Upper lobe of left lung (tissue), 6 donors: ENCODE measurements at regions not wholly inside any gene's neighbourhood (a gene's known extent, or its start where the extent isn't known, plus 50 kb on each side); places are given as distances from the start of the nearest gene placed in this dataset.

Experiments
- ATAC-seq, 2 donors: fragments of 200-7000 bp; cut with Tn5 transposase; one replicate each; pipeline ENCODE4 v1.9.1; 2022; ENCODE audit warnings: mild to moderate bottlenecking in 2 of 2, moderate library complexity in 2 of 2; ENCODE audit not compliant: low FRiP score in 2 of 2
- DNase-seq, 2 donors: peaks; one replicate each; pipeline ENCODE4 v3.0.0-alpha.2; 2019 to 2020
- H3K27ac ChIP-seq, 4 donors: fragments of 200-600 bp; sonication (generic); one replicate each; pipeline ENCODE4 v1.5.1; 2016 to 2019
- H3K27me3 ChIP-seq, 4 donors: fragments of 200-600 bp; sonication (generic); one replicate each; pipeline ENCODE4 v1.5.1; 2017 to 2019
- H3K36me3 ChIP-seq, 4 donors: fragments of 200-600 bp; sonication (generic); one replicate each; pipeline ENCODE4 v1.5.1; 2016 to 2019
- H3K4me1 ChIP-seq, 4 donors: fragments of 200-600 bp; sonication (generic); one replicate each; pipeline ENCODE4 v1.5.1; 2018 to 2019
- H3K4me3 ChIP-seq, 4 donors: fragments of 200-600 bp; sonication (generic); one replicate each; pipeline ENCODE4 v1.5.1; 2017 to 2019; ENCODE audit warnings: mild to moderate bottlenecking in 2 of 4, moderate library complexity in 1 of 4
- H3K9me3 ChIP-seq, 4 donors: fragments of 200-600 bp; sonication (generic); one replicate each; pipeline ENCODE4 v1.5.1; 2018 to 2019
- EP300 ChIP-seq, 4 donors: sonication (generic); formaldehyde crosslinking; IDR thresholded peaks; one replicate each; pipeline ENCODE4 v1.5.1; 2017; ENCODE audit warnings: antibody characterized with exemption in 4 of 4, control low read depth in 2 of 4
- POLR2A ChIP-seq, 4 donors: fragments of 450-650 bp; IDR thresholded peaks; one replicate each; pipeline ENCODE4 v1.5.1; 2016 to 2017; ENCODE audit warnings: antibody characterized with exemption in 4 of 4, mild to moderate bottlenecking in 2 of 4
- POLR2AphosphoS5 ChIP-seq, 2 donors: sonication (generic); formaldehyde crosslinking; IDR thresholded peaks; one replicate each; pipeline ENCODE4 v1.5.1; 2017; ENCODE audit warnings: antibody characterized with exemption in 2 of 2
- WGBS, 2 donors: methylation state at CpG; one replicate each; pipeline ENCODE4 v1.1.5; 2017 to 2018; 5-methylcytosine and 5-hydroxymethylcytosine counted together
- TF ChIP-seq, protein P1 (sequence below), 6 experiments: fragments of 450-650 bp in 4 of 6; fragments of 200-600 bp in 2 of 6; sonication (generic) in 2 of 6; IDR thresholded peaks; one replicate each; pipeline ENCODE4 v1.5.1; 2016 to 2019; ENCODE audit warnings: antibody characterized with exemption in 6 of 6
- donor health status: DM: no; HTN: no; CAD: no; lungs with moderate emphysema.
- donor health status: DM: no; HTN: yes; CAD: no; lungs with severe emphysema.

DNA sequence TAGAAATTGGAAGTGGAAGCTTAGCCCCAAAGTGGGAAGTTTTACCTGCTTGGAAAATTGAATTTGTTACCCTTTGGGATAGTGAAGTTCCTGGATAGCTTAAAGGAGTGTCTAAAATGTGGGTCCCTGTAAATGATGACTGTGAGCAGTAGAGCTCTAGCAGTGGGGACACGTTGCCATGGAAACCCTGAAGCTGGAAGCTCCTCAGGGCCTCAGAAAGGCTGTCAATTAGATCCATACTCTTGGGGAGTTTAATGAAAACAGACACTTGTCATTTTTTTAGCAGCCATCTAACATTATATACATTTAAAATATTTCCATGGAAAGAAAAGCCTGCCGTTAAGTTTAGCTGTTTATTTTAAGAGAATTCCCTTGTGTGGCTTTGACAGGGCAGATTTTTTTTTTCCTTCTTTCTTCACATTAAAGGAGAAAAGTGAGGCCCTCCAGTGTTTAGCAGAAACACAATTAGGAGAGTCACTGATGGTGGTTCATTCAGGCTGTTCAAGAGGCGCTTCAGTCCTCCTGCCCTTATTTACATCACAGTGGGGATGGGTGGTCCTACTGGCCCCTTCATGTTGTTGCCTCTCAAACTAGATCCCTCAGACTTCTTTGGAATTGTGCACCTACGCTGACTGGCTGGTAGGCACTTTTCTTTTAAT is 518.4 kb downstream of the CCSER2 start:
- H3K27ac ChIP-seq: no peak overlapping the region
- 73% methylated on average over 4 of the region's 4 CpGs for WGBS, 2 donors
- DNase-seq (no peak), ATAC-seq (no peak)
- no peaks in the 10 kb centered on the region for H3K27me3 ChIP-seq
- TF ChIP-seq POLR2AphosphoS5 (IDR thresholded peaks at IDR 0.05): no peak
- no peak for TF ChIP-seq EP300 (IDR thresholded peaks at IDR 0.05)
- TF ChIP-seq, protein P1, sequence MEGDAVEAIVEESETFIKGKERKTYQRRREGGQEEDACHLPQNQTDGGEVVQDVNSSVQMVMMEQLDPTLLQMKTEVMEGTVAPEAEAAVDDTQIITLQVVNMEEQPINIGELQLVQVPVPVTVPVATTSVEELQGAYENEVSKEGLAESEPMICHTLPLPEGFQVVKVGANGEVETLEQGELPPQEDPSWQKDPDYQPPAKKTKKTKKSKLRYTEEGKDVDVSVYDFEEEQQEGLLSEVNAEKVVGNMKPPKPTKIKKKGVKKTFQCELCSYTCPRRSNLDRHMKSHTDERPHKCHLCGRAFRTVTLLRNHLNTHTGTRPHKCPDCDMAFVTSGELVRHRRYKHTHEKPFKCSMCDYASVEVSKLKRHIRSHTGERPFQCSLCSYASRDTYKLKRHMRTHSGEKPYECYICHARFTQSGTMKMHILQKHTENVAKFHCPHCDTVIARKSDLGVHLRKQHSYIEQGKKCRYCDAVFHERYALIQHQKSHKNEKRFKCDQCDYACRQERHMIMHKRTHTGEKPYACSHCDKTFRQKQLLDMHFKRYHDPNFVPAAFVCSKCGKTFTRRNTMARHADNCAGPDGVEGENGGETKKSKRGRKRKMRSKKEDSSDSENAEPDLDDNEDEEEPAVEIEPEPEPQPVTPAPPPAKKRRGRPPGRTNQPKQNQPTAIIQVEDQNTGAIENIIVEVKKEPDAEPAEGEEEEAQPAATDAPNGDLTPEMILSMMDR (IDR thresholded peaks at IDR 0.05): no peak
- TF ChIP-seq POLR2A (IDR thresholded peaks at IDR 0.05): no peak
- no peaks in the 10 kb centered on the region for H3K9me3 ChIP-seq
- no peaks in the 10 kb centered on the region for H3K4me1 ChIP-seq
- H3K4me3 ChIP-seq: no peak overlapping the region
- no peaks in the 10 kb centered on the region for H3K36me3 ChIP-seq

DNA sequence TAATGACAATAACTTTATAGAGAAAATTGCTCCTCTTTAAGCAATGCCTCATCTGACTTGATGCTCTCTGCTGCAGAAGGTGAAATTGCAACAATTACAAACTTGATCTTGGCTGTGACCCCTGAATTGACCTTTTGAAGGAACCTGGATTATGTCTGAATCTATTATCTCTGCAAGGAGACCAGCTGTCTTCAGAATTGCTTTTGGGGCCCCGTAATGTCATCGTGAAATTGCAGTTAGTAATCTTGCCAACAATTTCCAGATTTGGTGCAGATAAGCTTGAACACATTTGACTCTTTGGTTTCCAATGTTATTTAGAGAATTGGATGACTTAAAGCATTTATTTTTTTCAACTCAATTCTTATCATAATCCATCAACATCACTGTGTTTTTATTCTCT is 520.6 kb downstream of the CCSER2 start:
- Histone ChIP-seq H3K27ac (no peak overlapping the region), H3K36me3 (no peaks in the 10 kb centered on the region), H3K9me3 (no peaks in the 10 kb centered on the region), H3K4me3 (no peak overlapping the region), H3K27me3 (no peaks in the 10 kb centered on the region), H3K4me1 (no peaks in the 10 kb centered on the region)
- 60 to 70% methylated on average over 2 of the region's 2 CpGs for WGBS, 2 donors
- ATAC-seq: no peak
- DNase-seq: no peak
- TF ChIP-seq, protein P1 (IDR thresholded peaks at IDR 0.05): no peak
- TF ChIP-seq POLR2AphosphoS5 (IDR thresholded peaks at IDR 0.05) (no peak), EP300 (IDR thresholded peaks at IDR 0.05) (no peak), POLR2A (IDR thresholded peaks at IDR 0.05) (no peak)

DNA sequence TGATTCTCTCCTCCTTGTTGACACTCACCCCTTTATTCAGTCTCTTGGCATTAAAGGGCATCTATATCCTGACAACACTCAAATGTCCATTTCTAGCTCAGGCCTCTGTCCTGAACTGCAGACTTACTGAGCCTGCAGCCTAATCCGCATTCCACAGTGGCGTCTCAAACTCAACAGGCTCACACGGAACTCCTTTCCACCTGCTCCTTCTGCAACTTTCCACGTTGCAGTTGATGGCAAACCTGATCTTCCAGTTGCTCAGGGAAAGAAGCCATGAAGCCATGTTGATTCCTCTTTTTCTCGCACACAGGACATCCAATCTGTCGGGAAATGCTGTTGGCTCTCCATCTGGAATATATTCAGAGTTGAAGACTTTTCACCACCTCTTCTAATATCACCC is 522.4 kb downstream of the CCSER2 start:
- H3K9me3 ChIP-seq: no peaks in the 10 kb centered on the region
- no peak for TF ChIP-seq POLR2A (IDR thresholded peaks at IDR 0.05)
- no peak for TF ChIP-seq POLR2AphosphoS5 (IDR thresholded peaks at IDR 0.05)
- TF ChIP-seq, protein P1 (IDR thresholded peaks at IDR 0.05): no peak
- no peak overlapping the region for H3K27ac ChIP-seq
- H3K4me1 ChIP-seq: peaks cover 0 to 5% (median 0%) of the 10 kb centered on the region in 4 donors
- no peaks in the 10 kb centered on the region for H3K27me3 ChIP-seq
- no peak overlapping the region for H3K4me3 ChIP-seq
- H3K36me3 ChIP-seq: no peaks in the 10 kb centered on the region
- DNase-seq (no peak), ATAC-seq (no peak)
- WGBS, 2 donors: 79 to 87% methylated on average over 6 of the region's 6 CpGs

DNA sequence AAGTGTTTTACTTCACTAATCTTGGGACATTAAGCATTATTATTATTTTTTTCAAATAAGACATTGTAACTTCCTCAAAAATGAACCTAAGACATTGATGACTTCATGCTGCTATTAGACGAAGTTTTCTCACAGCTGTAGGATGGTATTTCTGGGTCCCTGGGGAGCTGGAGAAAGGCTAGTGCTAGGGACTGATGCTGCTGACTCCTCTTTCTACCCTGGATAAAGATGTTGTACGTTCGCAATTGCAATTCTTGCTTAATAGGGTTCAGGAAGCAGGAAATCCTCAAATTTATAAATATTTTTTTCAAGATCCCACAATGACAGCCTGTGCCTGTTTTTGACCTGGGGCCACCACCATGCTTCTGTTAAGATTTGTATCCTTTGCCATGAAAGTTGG is 526.0 kb downstream of the CCSER2 start:
- no peaks in the 10 kb centered on the region for H3K36me3 ChIP-seq
- H3K27me3 ChIP-seq: no peaks in the 10 kb centered on the region
- no peak for DNase-seq
- H3K4me3 ChIP-seq: no peak overlapping the region
- TF ChIP-seq POLR2A (IDR thresholded peaks at IDR 0.05): no peak
- TF ChIP-seq, protein P1 (IDR thresholded peaks at IDR 0.05): no peak
- TF ChIP-seq POLR2AphosphoS5 (IDR thresholded peaks at IDR 0.05): no peak
- TF ChIP-seq EP300 (IDR thresholded peaks at IDR 0.05): no peak
- H3K9me3 ChIP-seq: no peaks in the 10 kb centered on the region
- 28 to 34% methylated on average over 3 of the region's 3 CpGs for WGBS, 2 donors
- ATAC-seq: no peak
- H3K4me1 ChIP-seq: peaks cover 0 to 5% (median 0%) of the 10 kb centered on the region in 4 donors
- H3K27ac ChIP-seq: no peak overlapping the region

DNA sequence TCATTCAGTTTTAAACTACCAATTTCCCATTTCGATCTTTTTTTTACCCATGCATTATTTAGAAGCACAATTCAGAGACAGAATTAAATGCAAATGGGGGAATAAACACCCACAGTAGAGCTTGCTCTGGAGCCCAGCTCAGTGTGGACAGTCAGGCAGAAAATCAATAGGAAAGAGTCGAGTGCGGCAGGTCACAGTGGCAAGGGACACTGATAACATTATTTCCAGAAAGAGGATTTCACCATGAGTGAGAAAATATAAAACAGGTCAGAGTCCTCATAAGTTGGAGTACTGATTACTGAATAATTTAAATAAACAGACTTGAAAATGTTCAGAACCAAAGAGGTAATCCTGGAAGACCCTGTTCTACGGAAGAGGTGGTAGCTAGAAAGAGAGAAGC is 532.5 kb downstream of the CCSER2 start:
- no peaks in the 10 kb centered on the region for H3K27me3 ChIP-seq
- H3K9me3 ChIP-seq: no peaks in the 10 kb centered on the region
- 92% methylated on average over 4 of the region's 4 CpGs for WGBS, 2 donors
- no peak for ATAC-seq
- no peak overlapping the region for H3K27ac ChIP-seq
- TF ChIP-seq EP300 (IDR thresholded peaks at IDR 0.05) (no peak), POLR2AphosphoS5 (IDR thresholded peaks at IDR 0.05) (no peak), POLR2A (IDR thresholded peaks at IDR 0.05) (no peak)
- TF ChIP-seq, protein P1 (IDR thresholded peaks at IDR 0.05): no peak
- H3K4me1 ChIP-seq: peaks cover 0 to 4% (median 0%) of the 10 kb centered on the region in 4 donors
- no peaks in the 10 kb centered on the region for H3K36me3 ChIP-seq
- no peak for DNase-seq
- no peak overlapping the region for H3K4me3 ChIP-seq
